ENCODE measurements at regions not wholly inside any gene's neighbourhood (a gene's known extent, or its start where the extent isn't known, plus 50 kb on each side); places are given as distances from the start of the nearest gene placed in this dataset.

DNA sequence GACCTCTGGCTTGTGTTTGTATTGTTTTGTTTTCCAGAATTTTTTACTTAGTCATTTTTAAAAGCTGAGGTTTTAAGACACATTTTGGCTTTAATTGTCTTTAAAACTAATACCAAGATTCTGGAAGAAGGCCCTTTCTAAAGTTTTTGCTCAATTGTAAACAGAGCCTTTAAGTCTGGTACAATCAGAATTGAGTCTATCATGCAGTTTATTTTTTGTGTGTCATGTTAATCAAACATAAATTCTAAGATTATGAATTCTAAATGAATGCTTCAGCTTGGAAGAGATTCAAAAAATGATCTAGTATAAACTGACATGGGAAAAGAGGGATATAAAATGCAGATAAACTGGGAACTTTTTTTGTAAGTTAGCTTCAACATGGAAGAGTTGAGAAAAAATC, 882.7 kb downstream of the TLE1 start:
- POLR2A ChIA-PET (ENCODE audit: partially characterized antibody): no interaction called here
- no peaks in the 10 kb centered on the region for H4K20me1 ChIP-seq (replicated peaks in 1 of 2; ENCODE audit: control insufficient read depth in 1 of 2, insufficient read depth in 2 of 2, low read length in 2 of 2)
- H3K23ac ChIP-seq (ENCODE audit: insufficient read length): no peak overlapping the region
- no peaks in the 10 kb centered on the region for H3K36me3 ChIP-seq (ENCODE audit: control insufficient read depth in 2 of 4, insufficient read depth in 4 of 4, low read length in 3 of 4)
- no peak overlapping the region for H2AK5ac ChIP-seq (ENCODE audit: low read depth, low read length)
- CTCF ChIA-PET (ENCODE audit: partially characterized antibody): interaction anchor here (0.6 kb wide), 1 partner anchor 654 kb away, joined by 3 read pairs; no protein-coding TSS in a partner anchor
- no peak overlapping the region for H4K91ac ChIP-seq (replicated peaks; ENCODE audit: insufficient read length, low read length)
- H3K9me3 ChIP-seq (ENCODE audit: insufficient read depth in 2 of 2, low read depth in 1 of 2, low read length in 1 of 2): no peaks in the 10 kb centered on the region
- no peak overlapping the region for H3K14ac ChIP-seq (ENCODE audit: insufficient read length)
- DNase-seq (ENCODE audit: low read depth in 1 of 2, low spot score in 2 of 2): no peak
- no peak overlapping the region for H3K18ac ChIP-seq (ENCODE audit: extremely low read depth, low read length)
- H3K4me2 ChIP-seq (ENCODE audit: insufficient read depth in 1 of 2, low read depth in 2 of 2, low read length in 2 of 2): no peak overlapping the region
- H3K56ac ChIP-seq (replicated peaks; ENCODE audit: insufficient read length, low read depth, low read length): no peak overlapping the region
- H3K79me1 ChIP-seq (ENCODE audit: low read depth, low read length): no peaks in the 10 kb centered on the region
- H3K79me2 ChIP-seq (ENCODE audit: control insufficient read depth in 1 of 2, insufficient read depth in 2 of 2, low read length in 2 of 2): no peaks in the 10 kb centered on the region
- no peak overlapping the region for H3K4me3 ChIP-seq (ENCODE audit: extremely low read depth in 1 of 4, insufficient read depth in 2 of 4, low read depth in 3 of 4, low read length in 4 of 4)
- H2BK5ac ChIP-seq (ENCODE audit: low read depth, low read length): no peak overlapping the region
- H4K5ac ChIP-seq (ENCODE audit: insufficient read length, low read depth, low read length): no peak overlapping the region
- H3K4me1 ChIP-seq (replicated peaks in 1 of 4; ENCODE audit: control insufficient read depth in 3 of 4, insufficient read depth in 4 of 4, low read length in 3 of 4): no peaks in the 10 kb centered on the region
- no peaks in the 10 kb centered on the region for H3K27me3 ChIP-seq (replicated peaks in 1 of 4; ENCODE audit: control insufficient read depth in 3 of 4, extremely low read depth in 1 of 4, insufficient read depth in 3 of 4, low read length in 3 of 4)
- H2BK12ac ChIP-seq (ENCODE audit: low read depth, low read length): no peak overlapping the region
- H3K9ac ChIP-seq (replicated peaks in 1 of 4; ENCODE audit: extremely low read depth in 1 of 4, low read depth in 3 of 4, low read length in 3 of 4): no peak overlapping the region
- H3K27ac ChIP-seq (ENCODE audit: low read depth, low read length): no peak overlapping the region
- no peak overlapping the region for H2BK15ac ChIP-seq (ENCODE audit: low read length)
- H2AFZ ChIP-seq (ENCODE audit: low read length): no peak overlapping the region
- no peak overlapping the region for H4K8ac ChIP-seq (ENCODE audit: extremely low read depth, insufficient read depth, low read length)
- no peaks in the 10 kb centered on the region for H3K23me2 ChIP-seq (ENCODE audit: low read depth, low read length)
- no peak overlapping the region for H3K4ac ChIP-seq (replicated peaks; ENCODE audit: insufficient read length, low read depth, low read length)
- H2BK120ac ChIP-seq (replicated peaks; ENCODE audit: low read depth, low read length): no peak overlapping the region
- H2BK20ac ChIP-seq (ENCODE audit: low read length): no peak overlapping the region
- no peak for FAIRE-seq
- no peak for TF ChIP-seq RXRA (IDR thresholded peaks at IDR 0.05; ENCODE audit: insufficient read depth, low read depth, low read length)
- TF ChIP-seq, protein P1, sequence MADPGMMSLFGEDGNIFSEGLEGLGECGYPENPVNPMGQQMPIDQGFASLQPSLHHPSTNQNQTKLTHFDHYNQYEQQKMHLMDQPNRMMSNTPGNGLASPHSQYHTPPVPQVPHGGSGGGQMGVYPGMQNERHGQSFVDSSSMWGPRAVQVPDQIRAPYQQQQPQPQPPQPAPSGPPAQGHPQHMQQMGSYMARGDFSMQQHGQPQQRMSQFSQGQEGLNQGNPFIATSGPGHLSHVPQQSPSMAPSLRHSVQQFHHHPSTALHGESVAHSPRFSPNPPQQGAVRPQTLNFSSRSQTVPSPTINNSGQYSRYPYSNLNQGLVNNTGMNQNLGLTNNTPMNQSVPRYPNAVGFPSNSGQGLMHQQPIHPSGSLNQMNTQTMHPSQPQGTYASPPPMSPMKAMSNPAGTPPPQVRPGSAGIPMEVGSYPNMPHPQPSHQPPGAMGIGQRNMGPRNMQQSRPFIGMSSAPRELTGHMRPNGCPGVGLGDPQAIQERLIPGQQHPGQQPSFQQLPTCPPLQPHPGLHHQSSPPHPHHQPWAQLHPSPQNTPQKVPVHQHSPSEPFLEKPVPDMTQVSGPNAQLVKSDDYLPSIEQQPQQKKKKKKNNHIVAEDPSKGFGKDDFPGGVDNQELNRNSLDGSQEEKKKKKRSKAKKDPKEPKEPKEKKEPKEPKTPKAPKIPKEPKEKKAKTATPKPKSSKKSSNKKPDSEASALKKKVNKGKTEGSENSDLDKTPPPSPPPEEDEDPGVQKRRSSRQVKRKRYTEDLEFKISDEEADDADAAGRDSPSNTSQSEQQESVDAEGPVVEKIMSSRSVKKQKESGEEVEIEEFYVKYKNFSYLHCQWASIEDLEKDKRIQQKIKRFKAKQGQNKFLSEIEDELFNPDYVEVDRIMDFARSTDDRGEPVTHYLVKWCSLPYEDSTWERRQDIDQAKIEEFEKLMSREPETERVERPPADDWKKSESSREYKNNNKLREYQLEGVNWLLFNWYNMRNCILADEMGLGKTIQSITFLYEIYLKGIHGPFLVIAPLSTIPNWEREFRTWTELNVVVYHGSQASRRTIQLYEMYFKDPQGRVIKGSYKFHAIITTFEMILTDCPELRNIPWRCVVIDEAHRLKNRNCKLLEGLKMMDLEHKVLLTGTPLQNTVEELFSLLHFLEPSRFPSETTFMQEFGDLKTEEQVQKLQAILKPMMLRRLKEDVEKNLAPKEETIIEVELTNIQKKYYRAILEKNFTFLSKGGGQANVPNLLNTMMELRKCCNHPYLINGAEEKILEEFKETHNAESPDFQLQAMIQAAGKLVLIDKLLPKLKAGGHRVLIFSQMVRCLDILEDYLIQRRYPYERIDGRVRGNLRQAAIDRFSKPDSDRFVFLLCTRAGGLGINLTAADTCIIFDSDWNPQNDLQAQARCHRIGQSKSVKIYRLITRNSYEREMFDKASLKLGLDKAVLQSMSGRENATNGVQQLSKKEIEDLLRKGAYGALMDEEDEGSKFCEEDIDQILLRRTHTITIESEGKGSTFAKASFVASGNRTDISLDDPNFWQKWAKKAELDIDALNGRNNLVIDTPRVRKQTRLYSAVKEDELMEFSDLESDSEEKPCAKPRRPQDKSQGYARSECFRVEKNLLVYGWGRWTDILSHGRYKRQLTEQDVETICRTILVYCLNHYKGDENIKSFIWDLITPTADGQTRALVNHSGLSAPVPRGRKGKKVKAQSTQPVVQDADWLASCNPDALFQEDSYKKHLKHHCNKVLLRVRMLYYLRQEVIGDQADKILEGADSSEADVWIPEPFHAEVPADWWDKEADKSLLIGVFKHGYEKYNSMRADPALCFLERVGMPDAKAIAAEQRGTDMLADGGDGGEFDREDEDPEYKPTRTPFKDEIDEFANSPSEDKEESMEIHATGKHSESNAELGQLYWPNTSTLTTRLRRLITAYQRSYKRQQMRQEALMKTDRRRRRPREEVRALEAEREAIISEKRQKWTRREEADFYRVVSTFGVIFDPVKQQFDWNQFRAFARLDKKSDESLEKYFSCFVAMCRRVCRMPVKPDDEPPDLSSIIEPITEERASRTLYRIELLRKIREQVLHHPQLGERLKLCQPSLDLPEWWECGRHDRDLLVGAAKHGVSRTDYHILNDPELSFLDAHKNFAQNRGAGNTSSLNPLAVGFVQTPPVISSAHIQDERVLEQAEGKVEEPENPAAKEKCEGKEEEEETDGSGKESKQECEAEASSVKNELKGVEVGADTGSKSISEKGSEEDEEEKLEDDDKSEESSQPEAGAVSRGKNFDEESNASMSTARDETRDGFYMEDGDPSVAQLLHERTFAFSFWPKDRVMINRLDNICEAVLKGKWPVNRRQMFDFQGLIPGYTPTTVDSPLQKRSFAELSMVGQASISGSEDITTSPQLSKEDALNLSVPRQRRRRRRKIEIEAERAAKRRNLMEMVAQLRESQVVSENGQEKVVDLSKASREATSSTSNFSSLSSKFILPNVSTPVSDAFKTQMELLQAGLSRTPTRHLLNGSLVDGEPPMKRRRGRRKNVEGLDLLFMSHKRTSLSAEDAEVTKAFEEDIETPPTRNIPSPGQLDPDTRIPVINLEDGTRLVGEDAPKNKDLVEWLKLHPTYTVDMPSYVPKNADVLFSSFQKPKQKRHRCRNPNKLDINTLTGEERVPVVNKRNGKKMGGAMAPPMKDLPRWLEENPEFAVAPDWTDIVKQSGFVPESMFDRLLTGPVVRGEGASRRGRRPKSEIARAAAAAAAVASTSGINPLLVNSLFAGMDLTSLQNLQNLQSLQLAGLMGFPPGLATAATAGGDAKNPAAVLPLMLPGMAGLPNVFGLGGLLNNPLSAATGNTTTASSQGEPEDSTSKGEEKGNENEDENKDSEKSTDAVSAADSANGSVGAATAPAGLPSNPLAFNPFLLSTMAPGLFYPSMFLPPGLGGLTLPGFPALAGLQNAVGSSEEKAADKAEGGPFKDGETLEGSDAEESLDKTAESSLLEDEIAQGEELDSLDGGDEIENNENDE (IDR thresholded peaks at IDR 0.05; ENCODE audit: insufficient replicate concordance, low read length): no peak
